ENCODE measurements at regions not wholly inside any gene's neighbourhood (a gene's known extent, or its start where the extent isn't known, plus 50 kb on each side); places are given as distances from the start of the nearest gene placed in this dataset.

GRCh38 chr3:168405288-168405687 is 309.6 kb upstream of the GOLIM4 start:
- Histone ChIP-seq H2AFZ (ENCODE audit: low read depth, low read length, poor library complexity, severe bottlenecking) (no peak overlapping the region), H3K9me3 (ENCODE audit: control insufficient read depth in 1 of 2, insufficient read depth in 1 of 2, low read depth in 1 of 2, low read length in 2 of 2) (no peaks in the 10 kb centered on the region), H3K4me3 (replicated peaks in 1 of 2; ENCODE audit: low read depth in 1 of 2, low read length in 2 of 2) (no peak overlapping the region), H3K27ac (ENCODE audit: low read depth, low read length) (no peak overlapping the region), H3K9ac (ENCODE audit: low read length) (no peak overlapping the region), H3K79me2 (ENCODE audit: insufficient read depth, low read length) (no peaks in the 10 kb centered on the region), H3K36me3 (ENCODE audit: control insufficient read depth in 1 of 2, insufficient read depth in 2 of 2, low read length in 2 of 2) (no peaks in the 10 kb centered on the region), H3K4me1 (ENCODE audit: control insufficient read depth in 1 of 2, insufficient read depth in 2 of 2, low read length in 2 of 2) (no peaks in the 10 kb centered on the region), H3K27me3 (ENCODE audit: insufficient read depth, low read length) (no peaks in the 10 kb centered on the region), H3K9me2 (ENCODE audit: insufficient read depth) (no peaks in the 10 kb centered on the region; the same call in 1 of the 2 replicates), H4K20me1 (ENCODE audit: insufficient read depth) (no peaks in the 10 kb centered on the region; the same call in 1 of the 2 replicates), H3K4me2 (ENCODE audit: low read length) (no peak overlapping the region)
- TF ChIP-seq POLR2AphosphoS5 (IDR thresholded peaks at IDR 0.05; ENCODE audit: low read depth, low read length), result no peak
- no peak for TF ChIP-seq MAX (IDR thresholded peaks at IDR 0.05)
- no peak for TF ChIP-seq ATF3 (IDR thresholded peaks at IDR 0.05)
- no peak for TF ChIP-seq ZFX (IDR thresholded peaks at IDR 0.05)
- TF ChIP-seq EZH2 (IDR thresholded peaks at IDR 0.05), result no peak
- TF ChIP-seq ZNF274 (IDR thresholded peaks at IDR 0.05; ENCODE audit: low read depth, low read length), result no peak
- intact Hi-C loops (cut with micrococcal nuclease), result no loop called here
- BruUV-seq (replicated peaks), result no TSS peak
- DNase-seq (ENCODE audit: low read depth, low spot score) (no peak), ATAC-seq (no peak)
- ChIA-PET RAD21 (ENCODE audit: low non-redundant PET in 1 of 2, low total read pairs in 2 of 2, uncharacterized antibody in 2 of 2, unreplicated experiment in 2 of 2) (no interaction called here), CTCF (no interaction called here), POLR2A (no interaction called here)

GRCh38 chr3:168398371-168399025 is 302.8 kb upstream of the GOLIM4 start:
- ChIA-PET POLR2A (no interaction called here), CTCF (no interaction called here), RAD21 (ENCODE audit: low non-redundant PET in 1 of 2, low total read pairs in 2 of 2, uncharacterized antibody in 2 of 2, unreplicated experiment in 2 of 2) (no interaction called here)
- no peak overlapping the region for H3K4me3 ChIP-seq (replicated peaks in 1 of 2; ENCODE audit: low read depth in 1 of 2, low read length in 2 of 2)
- no peak for DNase-seq (ENCODE audit: low read depth, low spot score)
- H3K9ac ChIP-seq (ENCODE audit: low read length), result no peak overlapping the region
- H3K27me3 ChIP-seq (ENCODE audit: insufficient read depth, low read length), result 0 out of 2 replicates have a peak, but pooled peaks cover 16% of the 10 kb centered on the region
- H3K79me2 ChIP-seq (ENCODE audit: insufficient read depth, low read length), result no peaks in the 10 kb centered on the region
- no peaks in the 10 kb centered on the region for H3K9me3 ChIP-seq (ENCODE audit: control insufficient read depth in 1 of 2, insufficient read depth in 1 of 2, low read depth in 1 of 2, low read length in 2 of 2)
- no peaks in the 10 kb centered on the region for H3K36me3 ChIP-seq (ENCODE audit: control insufficient read depth in 1 of 2, insufficient read depth in 2 of 2, low read length in 2 of 2)
- H3K9me2 ChIP-seq (ENCODE audit: insufficient read depth), result no peaks in the 10 kb centered on the region; the same call in 1 of the 2 replicates
- H3K4me1 ChIP-seq (ENCODE audit: control insufficient read depth in 1 of 2, insufficient read depth in 2 of 2, low read length in 2 of 2), result no peaks in the 10 kb centered on the region
- no TSS peak for BruUV-seq (replicated peaks)
- H2AFZ ChIP-seq (ENCODE audit: low read depth, low read length, poor library complexity, severe bottlenecking), result no peak overlapping the region
- intact Hi-C loops (cut with micrococcal nuclease), result no loop called here
- no peak overlapping the region for H3K4me2 ChIP-seq (ENCODE audit: low read length)
- no peak overlapping the region for H3K27ac ChIP-seq (ENCODE audit: low read depth, low read length)
- no peaks in the 10 kb centered on the region for H4K20me1 ChIP-seq (ENCODE audit: insufficient read depth)
- ATAC-seq, result no peak
- TF ChIP-seq ZFX (IDR thresholded peaks at IDR 0.05) (no peak), CEBPB (IDR thresholded peaks at IDR 0.05; ENCODE audit: low read depth) (no peak), ELF1 (IDR thresholded peaks at IDR 0.05; ENCODE audit: borderline replicate concordance, low read depth) (no peak), SRF (IDR thresholded peaks at IDR 0.05; ENCODE audit: low read depth) (no peak), CTCF (IDR thresholded peaks at IDR 0.05 in 2 of 3, conservative IDR thresholded peaks at IDR 0.05 in 1 of 3; ENCODE audit: borderline replicate concordance in 1 of 3, insufficient read depth in 1 of 3, low read depth in 2 of 3, low read length in 2 of 3) (no peak), POLR2AphosphoS5 (IDR thresholded peaks at IDR 0.05; ENCODE audit: low read depth, low read length) (no peak), YY1 (IDR thresholded peaks at IDR 0.05; ENCODE audit: extremely low read depth, insufficient replicate concordance, low read depth, low read length) (no peak), ATF3 (IDR thresholded peaks at IDR 0.05) (no peak), MAX (IDR thresholded peaks at IDR 0.05) (no peak), EGR1 (IDR thresholded peaks at IDR 0.05; ENCODE audit: low read depth) (no peak), TCF7L2 (IDR thresholded peaks at IDR 0.05; ENCODE audit: borderline replicate concordance, extremely low read depth, insufficient read depth, insufficient read length) (no peak), SIN3A (IDR thresholded peaks at IDR 0.05; ENCODE audit: low read depth) (no peak), EZH2 (IDR thresholded peaks at IDR 0.05) (no peak), JUND (IDR thresholded peaks at IDR 0.05) (no peak), ZNF274 (IDR thresholded peaks at IDR 0.05; ENCODE audit: low read depth, low read length) (no peak), EZH2phosphoT487 (IDR thresholded peaks at IDR 0.05; ENCODE audit: borderline replicate concordance) (no peak), FOSL1 (IDR thresholded peaks at IDR 0.05; ENCODE audit: low read depth) (no peak)
